Esophagus muscularis mucosa (tissue), 4 donors: ENCODE measurements at regions not wholly inside any gene's neighbourhood (a gene's known extent, or its start where the extent isn't known, plus 50 kb on each side); places are given as distances from the start of the nearest gene placed in this dataset.

ENCODE experiments used
- DNase-seq: peaks from one replicate; pipeline ENCODE4 v3.0.0-alpha.2; 2017; ENCODE audit errors: extremely low spot score
- H3K27ac ChIP-seq, 4 donors: fragments of 200-600 bp; sonication (generic); replicated peaks in 1 of 4; 1 replicate in 3 of 4; 2 replicates in 1 of 4; pipeline ENCODE4 v1.5.1; 2016 to 2019; ENCODE audit warnings: mild to moderate bottlenecking in 1 of 4
- H3K27me3 ChIP-seq, 4 donors: fragments of 200-600 bp; sonication (generic); one replicate each; pipeline versions ENCODE4 v1.5.1 to v1.6.0; 2016 to 2019
- H3K36me3 ChIP-seq, 4 donors: fragments of 200-600 bp; sonication (generic); one replicate each; pipeline ENCODE4 v1.5.1; 2016 to 2019
- H3K4me1 ChIP-seq, 4 donors: fragments of 200-600 bp; sonication (generic); one replicate each; pipeline ENCODE4 v1.5.1; 2016 to 2019
- H3K4me3 ChIP-seq, 4 donors: fragments of 200-600 bp; sonication (generic); 1 replicate in 2 of 4; 2 replicates in 2 of 4; pipeline ENCODE4 v1.5.1; 2016 to 2019; ENCODE audit warnings: mild to moderate bottlenecking in 4 of 4, moderate library complexity in 1 of 4
- H3K9me3 ChIP-seq, 4 donors: fragments of 200-600 bp; sonication (generic); 1 replicate in 3 of 4; 2 replicates in 1 of 4; pipeline ENCODE4 v1.5.1; 2016 to 2019
- EP300 ChIP-seq: sonication (generic); formaldehyde crosslinking; IDR thresholded peaks from one replicate; pipeline ENCODE4 v1.6.1; 2017; ENCODE audit warnings: antibody characterized with exemption
- POLR2A ChIP-seq: fragments of 450-650 bp; IDR thresholded peaks from one replicate; pipeline ENCODE4 v1.6.1; 2017; ENCODE audit warnings: antibody characterized with exemption, moderate library complexity, mild to moderate bottlenecking, low read depth
- POLR2AphosphoS5 ChIP-seq, 2 donors: sonication (generic); formaldehyde crosslinking; IDR thresholded peaks; one replicate each; pipeline ENCODE4 v1.6.1; 2017; ENCODE audit warnings: antibody characterized with exemption in 2 of 2
- WGBS: methylation state at CpG from one replicate; pipeline ENCODE4 v1.1.5; 2018; 5-methylcytosine and 5-hydroxymethylcytosine counted together
- intact Hi-C: fragments of 100-400 bp; cut with DNase I; formaldehyde crosslinking; loops from one replicate; pipeline ENCODE4 v1.15.1; 2023
- TF ChIP-seq, protein P1 (sequence below), 3 experiments: fragments of 200-600 bp in 2 of 3; fragments of 450-650 bp in 1 of 3; sonication (generic) in 2 of 3; IDR thresholded peaks; one replicate each; pipeline ENCODE4 v1.5.1; 2017 to 2019; ENCODE audit warnings: antibody characterized with exemption in 3 of 3, mild to moderate bottlenecking in 2 of 3, moderate library complexity in 1 of 3

- intact Hi-C loops, result no loop called here
- no peaks in the 10 kb centered on the region for H3K4me1 ChIP-seq
Observed at GRCh38 chr4:54986095-54986846, 139.1 kb downstream of the KDR start.

GRCh38 chr4:54976682-54977081 is 148.7 kb downstream of the KDR start:
- no peak overlapping the region for H3K4me3 ChIP-seq
- H3K27me3 ChIP-seq, result no peaks in the 10 kb centered on the region
- H3K36me3 ChIP-seq, result no peaks in the 10 kb centered on the region
- intact Hi-C loops, result no loop called here
- peaks cover 0 to 3% (median 1%) of the 10 kb centered on the region in 4 donors for H3K4me1 ChIP-seq
- H3K9me3 ChIP-seq, result peaks cover 0 to 15% (median 0%) of the 10 kb centered on the region in 4 donors
- no peak overlapping the region for H3K27ac ChIP-seq
- no peak for DNase-seq
- TF ChIP-seq POLR2A, result no peak
- TF ChIP-seq, protein P1, sequence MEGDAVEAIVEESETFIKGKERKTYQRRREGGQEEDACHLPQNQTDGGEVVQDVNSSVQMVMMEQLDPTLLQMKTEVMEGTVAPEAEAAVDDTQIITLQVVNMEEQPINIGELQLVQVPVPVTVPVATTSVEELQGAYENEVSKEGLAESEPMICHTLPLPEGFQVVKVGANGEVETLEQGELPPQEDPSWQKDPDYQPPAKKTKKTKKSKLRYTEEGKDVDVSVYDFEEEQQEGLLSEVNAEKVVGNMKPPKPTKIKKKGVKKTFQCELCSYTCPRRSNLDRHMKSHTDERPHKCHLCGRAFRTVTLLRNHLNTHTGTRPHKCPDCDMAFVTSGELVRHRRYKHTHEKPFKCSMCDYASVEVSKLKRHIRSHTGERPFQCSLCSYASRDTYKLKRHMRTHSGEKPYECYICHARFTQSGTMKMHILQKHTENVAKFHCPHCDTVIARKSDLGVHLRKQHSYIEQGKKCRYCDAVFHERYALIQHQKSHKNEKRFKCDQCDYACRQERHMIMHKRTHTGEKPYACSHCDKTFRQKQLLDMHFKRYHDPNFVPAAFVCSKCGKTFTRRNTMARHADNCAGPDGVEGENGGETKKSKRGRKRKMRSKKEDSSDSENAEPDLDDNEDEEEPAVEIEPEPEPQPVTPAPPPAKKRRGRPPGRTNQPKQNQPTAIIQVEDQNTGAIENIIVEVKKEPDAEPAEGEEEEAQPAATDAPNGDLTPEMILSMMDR (IDR thresholded peaks at IDR 0.05), result no peak
- TF ChIP-seq POLR2AphosphoS5 (IDR thresholded peaks at IDR 0.05), result no peak
- TF ChIP-seq EP300, result no peak
- 52% methylated on average over 4 of the region's 4 CpGs for WGBS

More at GRCh38 chr4:54986095-54986846, 139.1 kb downstream of the KDR start:
- peaks cover 0 to 20% (median 17%) of the 10 kb centered on the region in 4 donors for H3K9me3 ChIP-seq
- TF ChIP-seq POLR2A (no peak), POLR2AphosphoS5 (IDR thresholded peaks at IDR 0.05) (no peak), EP300 (no peak)
- TF ChIP-seq, protein P1 (IDR thresholded peaks at IDR 0.05), result no peak
- H3K27me3 ChIP-seq, result no peaks in the 10 kb centered on the region
- no peaks in the 10 kb centered on the region for H3K36me3 ChIP-seq
- no peak overlapping the region for H3K4me3 ChIP-seq
- DNase-seq, result no peak
- 27% methylated on average over 1 of the region's 5 CpGs for WGBS
- H3K27ac ChIP-seq, result no peak overlapping the region

DNA sequence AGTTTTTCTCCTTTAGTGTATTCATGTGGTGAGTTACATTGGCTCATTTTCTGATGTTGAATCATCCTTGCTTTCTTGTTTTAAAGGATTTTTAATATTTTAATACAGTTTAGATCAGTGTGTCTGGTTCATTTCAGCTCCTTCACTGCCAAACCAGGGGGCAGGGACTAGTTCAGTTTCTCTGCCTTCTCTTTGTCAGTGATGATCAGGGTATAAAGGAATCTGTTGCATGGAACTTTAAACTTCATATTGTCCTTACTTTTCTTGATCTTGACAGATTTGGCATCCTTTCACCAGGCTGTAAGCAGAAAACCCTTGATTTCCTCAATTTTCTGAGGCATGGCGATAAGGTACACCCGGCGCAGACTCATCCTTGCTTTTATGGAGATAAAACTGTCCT is 149.4 kb downstream of the KDR start:
- no peak for TF ChIP-seq POLR2A
- no peak for TF ChIP-seq EP300
- TF ChIP-seq, protein P1 (IDR thresholded peaks at IDR 0.05), result no peak
- no peak for TF ChIP-seq POLR2AphosphoS5 (IDR thresholded peaks at IDR 0.05)
- no peak for DNase-seq
- intact Hi-C loops, result no loop called here
- WGBS, result 97% methylated on average over 3 of the region's 3 CpGs
- Histone ChIP-seq H3K27ac (no peak overlapping the region), H3K4me1 (peaks cover 0 to 9% (median 6%) of the 10 kb centered on the region in 4 donors), H3K27me3 (no peaks in the 10 kb centered on the region), H3K36me3 (no peaks in the 10 kb centered on the region), H3K9me3 (peaks cover 0 to 15% (median 0%) of the 10 kb centered on the region in 4 donors), H3K4me3 (no peak overlapping the region)

DNA sequence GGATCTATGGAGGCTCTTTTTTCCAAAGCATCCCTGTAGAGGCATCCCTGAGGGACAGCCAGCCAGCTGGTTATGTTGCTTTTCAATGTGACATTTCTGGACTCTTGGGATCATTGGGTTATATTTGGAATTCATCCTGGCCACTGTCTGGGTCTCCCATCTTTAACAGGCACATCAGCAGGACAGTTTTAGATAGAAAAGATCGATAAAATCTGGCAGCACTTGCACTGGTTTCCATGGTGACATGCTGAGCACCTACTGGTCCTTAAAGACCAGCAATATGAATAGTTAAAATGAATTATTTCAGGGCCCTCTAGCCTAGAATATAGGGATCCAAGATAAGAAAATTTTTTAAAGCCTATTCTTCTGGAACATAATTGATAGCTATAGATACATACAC is 151.6 kb downstream of the KDR start:
- Histone ChIP-seq H3K27ac (no peak overlapping the region), H3K27me3 (no peaks in the 10 kb centered on the region), H3K9me3 (peaks cover 0 to under 1% (median 0%) of the 10 kb centered on the region in 4 donors), H3K4me3 (no peak overlapping the region), H3K36me3 (no peaks in the 10 kb centered on the region), H3K4me1 (peaks cover 0 to 22% (median 16%) of the 10 kb centered on the region in 4 donors)
- intact Hi-C loops, result loop anchor here (5.0 kb wide), 1 partner anchor 344 kb away; no protein-coding TSS in a partner anchor
- TF ChIP-seq POLR2AphosphoS5 (IDR thresholded peaks at IDR 0.05) (no peak), EP300 (no peak), POLR2A (no peak)
- TF ChIP-seq, protein P1 (IDR thresholded peaks at IDR 0.05), result no peak
- DNase-seq, result no peak
- 75% methylated on average over 1 of the region's 1 CpG for WGBS
